ENCODE measurements at regions not wholly inside any gene's neighbourhood (a gene's known extent, or its start where the extent isn't known, plus 50 kb on each side); places are given as distances from the start of the nearest gene placed in this dataset.

- DNase-seq: no peak
Measured at GRCh38 chr20:7358670-7359069, 581.6 kb downstream of the HAO1 start.

- no peak for DNase-seq
Measured at GRCh38 chr20:7359739-7360138, 580.5 kb downstream of the HAO1 start.

GRCh38 chr20:7361321-7361720, 578.9 kb downstream of the HAO1 start:
- no peak for DNase-seq

GRCh38 chr20:7361931-7362330, 578.3 kb downstream of the HAO1 start:
- DNase-seq: no peak

DNA sequence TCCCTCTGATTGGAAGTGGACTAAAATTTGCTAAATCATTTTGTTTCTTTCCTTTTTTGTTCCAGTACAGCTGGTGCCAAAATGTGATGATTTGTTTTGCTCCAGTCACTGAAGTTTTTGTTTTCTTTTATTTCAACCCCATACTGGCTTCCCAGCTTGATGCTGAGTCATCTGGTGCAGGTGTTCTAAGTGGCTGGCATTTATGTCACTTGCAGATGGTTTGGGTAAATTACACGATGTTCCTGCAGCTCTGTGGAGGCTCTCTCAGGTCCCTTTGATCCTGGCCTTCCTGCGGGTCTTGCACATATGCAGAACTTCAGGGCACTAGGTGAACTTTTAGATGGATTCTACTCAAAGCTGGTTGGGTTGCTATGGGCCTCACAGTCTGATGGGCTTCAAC, 577.7 kb downstream of the HAO1 start:
- no peak for DNase-seq

DNA sequence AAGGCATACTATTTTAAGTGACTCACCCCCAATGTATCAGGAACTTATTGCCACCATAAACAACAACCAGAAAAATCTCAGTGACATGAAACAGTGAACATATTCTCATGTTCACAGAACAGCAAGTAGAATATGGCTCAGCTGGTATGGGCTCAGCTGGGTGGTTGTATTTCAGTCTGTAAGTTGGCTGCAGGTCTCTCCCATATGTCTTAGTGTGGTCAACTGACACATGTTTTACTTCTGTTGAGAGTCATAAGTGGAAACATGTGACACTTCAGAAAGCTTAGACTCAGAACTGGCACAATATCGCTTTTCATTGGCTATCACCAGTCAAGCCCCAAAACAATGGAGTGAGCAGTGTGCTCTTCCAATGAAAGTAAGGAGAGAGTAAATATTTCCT, 574.1 kb downstream of the HAO1 start:
- DNase-seq: no peak

DNA sequence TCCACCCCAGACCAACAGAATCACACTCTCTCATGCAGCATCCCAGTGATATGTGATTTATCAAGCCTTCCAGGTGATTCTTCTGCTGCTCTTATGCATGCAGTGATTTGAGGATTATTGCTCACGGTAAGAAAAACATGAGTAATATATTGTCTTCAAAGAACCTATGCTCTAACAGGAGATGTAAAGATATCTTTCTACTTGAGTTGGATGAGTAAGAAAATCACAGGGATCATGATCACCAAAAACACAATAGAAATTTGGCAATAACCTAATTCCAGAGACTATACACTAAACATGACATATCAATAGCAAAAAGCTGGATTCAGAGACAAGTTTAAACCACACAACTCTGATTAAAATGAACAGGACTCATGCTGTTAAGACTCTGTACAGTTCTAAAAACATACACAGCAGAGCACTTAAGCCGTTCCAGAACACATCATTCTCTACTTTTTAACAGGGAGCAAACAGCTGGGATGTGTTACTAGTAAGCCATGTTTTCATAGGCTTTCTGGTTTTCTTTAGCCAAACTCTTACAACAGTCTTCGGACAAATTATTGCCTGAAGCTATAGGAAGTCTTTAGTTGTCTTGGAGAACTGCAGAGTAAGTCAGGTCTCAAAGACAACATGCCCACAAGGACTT, 568.6 kb downstream of the HAO1 start:
- no peak for DNase-seq

DNA sequence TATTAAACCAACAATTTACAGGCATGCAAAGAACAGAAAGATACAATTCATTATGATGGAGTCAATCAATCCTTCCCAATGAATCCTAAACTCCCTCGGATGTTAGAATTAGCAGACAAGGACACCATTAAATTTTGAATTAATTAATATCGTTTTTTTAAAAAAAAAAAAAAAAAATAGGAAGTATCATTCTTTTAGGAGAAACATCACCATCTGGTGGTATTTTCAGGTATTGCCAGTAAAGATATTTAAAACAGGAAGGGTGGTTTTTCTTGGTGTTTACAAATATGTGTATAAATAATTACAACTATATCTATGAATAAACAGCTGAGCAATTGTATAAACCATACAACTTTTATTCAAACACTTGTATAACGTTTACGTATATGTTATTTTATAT, 564.4 kb downstream of the HAO1 start:
- no peak for DNase-seq

- DNase-seq: no peak
Measured at GRCh38 chr20:7378864-7379605, 561.2 kb downstream of the HAO1 start.

GRCh38 chr20:7379621-7380220, 560.5 kb downstream of the HAO1 start:
- no peak for DNase-seq

GRCh38 chr20:7383216-7383615, 557.0 kb downstream of the HAO1 start:
- DNase-seq: no peak

DNA sequence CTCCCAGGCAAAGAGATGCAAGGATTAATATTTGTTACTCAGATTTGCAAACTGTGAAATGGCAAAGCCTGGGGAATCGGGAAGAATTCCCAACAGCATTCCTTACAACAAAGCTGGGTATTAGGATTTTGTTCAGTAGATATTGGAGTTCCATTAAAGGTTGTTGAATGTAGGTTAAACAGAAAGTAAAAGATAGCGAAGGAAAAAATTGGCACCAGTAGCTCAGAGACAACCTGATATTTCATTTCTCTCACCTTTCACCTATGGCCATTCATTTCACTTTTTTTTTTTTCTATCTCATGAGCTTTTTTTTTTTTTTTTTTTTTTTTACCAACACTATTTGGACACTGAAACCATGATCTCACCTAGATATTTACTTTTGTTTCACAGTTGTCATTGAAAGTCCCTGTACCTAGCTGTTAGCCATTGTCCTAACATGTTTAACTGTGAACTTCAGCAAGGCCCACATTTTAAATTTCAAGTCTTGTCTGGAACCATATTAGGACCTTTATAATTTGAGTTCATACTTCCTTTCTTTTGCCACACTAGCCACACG, 552.5 kb downstream of the HAO1 start:
- DNase-seq: no peak

DNA sequence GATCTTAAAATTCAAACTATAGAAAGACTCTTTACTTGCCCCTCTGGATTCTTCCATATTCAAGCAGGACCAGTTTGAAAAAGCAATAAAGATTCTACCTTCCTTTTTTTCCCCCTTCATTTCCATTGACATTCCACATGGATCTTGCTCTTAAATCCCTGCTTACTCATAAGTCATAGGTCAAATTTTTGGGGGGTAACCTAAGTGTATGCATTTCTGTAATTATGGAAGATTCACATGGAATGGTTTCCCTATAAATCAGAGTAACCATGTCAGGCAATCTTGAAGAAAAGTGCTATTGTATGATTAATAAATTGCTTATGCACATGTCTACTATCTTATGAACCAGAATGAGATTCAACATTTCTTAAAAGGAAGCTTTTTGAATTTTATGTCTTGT, 551.0 kb downstream of the HAO1 start:
- DNase-seq: no peak

- DNase-seq: no peak
Measured at GRCh38 chr20:7392542-7393206, 547.6 kb downstream of the HAO1 start.

DNA sequence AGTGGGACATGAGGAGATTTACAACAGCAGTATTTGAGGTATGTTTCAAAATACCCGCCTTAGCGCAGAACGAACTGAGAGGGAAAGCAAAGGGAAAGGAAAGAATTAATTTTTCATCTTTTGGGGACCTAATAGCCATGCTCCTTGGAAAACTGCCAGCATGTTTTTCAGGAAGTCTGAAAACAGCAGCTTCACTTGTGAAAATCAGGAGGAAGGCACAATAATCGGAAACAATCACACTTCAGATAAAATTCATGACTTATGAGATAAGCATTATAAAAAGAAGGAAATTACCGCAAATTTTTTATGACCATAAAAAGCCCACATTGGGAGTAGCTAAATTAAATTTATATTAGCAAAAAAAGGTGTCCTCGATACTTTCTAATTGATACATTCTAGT, 541.1 kb downstream of the HAO1 start:
- no peak for DNase-seq

- DNase-seq: no peak
Measured at GRCh38 chr20:7399575-7399974, 540.7 kb downstream of the HAO1 start.

GRCh38 chr20:7406671-7407070, 533.6 kb downstream of the HAO1 start:
- DNase-seq: no peak

GRCh38 chr20:7410150-7410549, 530.1 kb downstream of the HAO1 start:
- no peak for DNase-seq

DNA sequence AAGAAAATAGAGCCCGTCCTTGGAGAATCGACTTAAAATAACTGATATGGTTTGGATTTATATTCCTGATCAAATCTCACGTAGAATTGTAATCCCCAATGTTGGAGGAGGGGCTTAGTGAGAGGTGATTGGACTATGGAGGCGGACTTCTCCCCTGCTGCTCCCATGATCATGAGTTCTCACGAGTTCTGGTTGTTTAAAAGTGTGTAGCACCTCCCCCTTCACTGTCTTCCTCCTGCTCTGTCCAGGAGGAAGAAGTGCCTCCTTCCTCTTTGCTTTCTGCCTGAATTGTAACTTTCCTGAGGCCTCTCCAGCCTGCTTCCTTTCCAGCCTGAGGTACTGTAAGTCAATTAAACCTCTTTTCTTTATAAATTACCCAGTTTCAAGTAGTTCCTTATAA, 529.2 kb downstream of the HAO1 start:
- DNase-seq: no peak

GRCh38 chr20:7415427-7415826, 524.8 kb downstream of the HAO1 start:
- DNase-seq: no peak

- DNase-seq: no peak
Measured at GRCh38 chr20:7416382-7416781, 523.9 kb downstream of the HAO1 start.

DNA sequence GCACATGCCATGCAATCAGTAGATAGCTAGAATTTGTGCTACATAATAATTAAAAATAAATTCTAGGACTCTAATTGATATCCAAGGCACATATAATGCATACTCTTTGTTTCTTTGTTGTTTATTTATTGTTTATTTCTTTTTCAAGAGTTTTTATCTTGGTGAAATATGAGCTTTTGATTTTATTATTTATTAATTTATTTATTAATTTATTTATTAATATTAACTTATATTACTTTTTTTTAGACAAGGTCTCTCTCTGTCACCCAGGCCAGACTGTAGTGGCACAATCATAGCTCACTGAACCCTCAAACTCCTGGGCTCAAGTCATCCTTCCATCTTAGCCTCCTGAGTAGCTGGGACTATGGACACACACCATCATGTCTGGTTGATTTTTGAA, 519.9 kb downstream of the HAO1 start:
- no peak for DNase-seq

GRCh38 chr20:7426890-7427496, 513.3 kb downstream of the HAO1 start:
- DNase-seq: no peak
